ENCODE measurements at regions not wholly inside any gene's neighbourhood (a gene's known extent, or its start where the extent isn't known, plus 50 kb on each side); places are given as distances from the start of the nearest gene placed in this dataset.

- TF ChIP-seq MAX (IDR thresholded peaks at IDR 0.05) (no peak), EGR1 (IDR thresholded peaks at IDR 0.05) (no peak)
Observed at GRCh38 chr6:104414723-104415122, 445.0 kb downstream of the HACE1 start.

Measured in Ishikawa (cell line).